Activated CD8-positive, alpha-beta T cell treated with anti-CD3 and anti-CD28 coated beads, Interleukin-2, amount 10 ng/mL, durations not matched to agents 7 days and 5 days (primary cell): ENCODE measurements at regions not wholly inside any gene's neighbourhood (a gene's known extent, or its start where the extent isn't known, plus 50 kb on each side); places are given as distances from the start of the nearest gene placed in this dataset.

ENCODE experiments used
- ATAC-seq: fragments of 150-1000 bp; cut with Tn5 transposase; one replicate; pipeline ENCODE4 v1.10.0; 2021; ENCODE audit warnings: moderate library complexity
- CTCF ChIA-PET: fragments of 350-600 bp; sonication (Branson Sonifier 250); formaldehyde crosslinking; loops from one replicate; lab custom pipeline; 2021; ENCODE audit warnings: antibody characterized with exemption; lab: Charles Lee
- POLR2A ChIA-PET: fragments of 350-600 bp; sonication (Branson Sonifier 250); formaldehyde crosslinking; loops from one replicate; lab custom pipeline; 2021; ENCODE audit warnings: antibody characterized with exemption; lab: Charles Lee
- DNase-seq: peaks from one replicate; pipeline ENCODE4 v3.0.0-alpha.2; 2020
- H3K27ac Mint-ChIP-seq: one replicate; pipeline ENCODE4 v1.8.0; 2021; ENCODE audit warnings: mild to moderate bottlenecking, mixed read lengths
- H3K27me3 Mint-ChIP-seq: one replicate; pipeline ENCODE4 v1.8.0; 2021; ENCODE audit warnings: low read depth, mixed read lengths
- H3K36me3 Mint-ChIP-seq: one replicate; pipeline ENCODE4 v1.8.0; 2021; ENCODE audit warnings: low read depth, mixed read lengths
- H3K4me1 Mint-ChIP-seq: one replicate; pipeline ENCODE4 v1.8.0; 2021; ENCODE audit warnings: low read depth, mixed read lengths
- H3K4me3 Mint-ChIP-seq: one replicate; pipeline ENCODE4 v1.8.0; 2021; ENCODE audit warnings: mild to moderate bottlenecking, mixed read lengths
- H3K9me3 Mint-ChIP-seq: one replicate; pipeline ENCODE4 v1.8.0; 2022; ENCODE audit warnings: mixed read lengths; ENCODE audit not compliant: insufficient read depth

DNA sequence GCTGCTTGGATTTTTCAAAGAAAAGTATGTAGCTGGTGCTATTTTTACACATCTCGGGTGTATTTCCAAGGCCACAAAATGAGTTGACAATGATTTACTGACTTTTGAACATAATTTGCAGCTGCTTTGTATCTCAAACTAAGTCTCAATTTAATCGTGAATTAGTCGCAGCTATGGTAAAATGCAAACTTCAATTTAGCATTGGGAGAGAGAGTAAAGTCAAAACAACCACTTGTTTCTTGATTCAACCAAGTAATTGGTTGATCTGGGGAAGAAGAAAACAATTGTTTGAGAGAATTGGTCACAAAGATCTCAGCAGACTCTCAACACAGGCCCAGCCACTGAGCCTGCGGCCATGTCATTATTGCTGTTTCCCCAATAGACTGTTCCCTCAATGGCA is 75.0 kb upstream of the DYRK2 start:
- CTCF ChIA-PET = interaction anchor here (1.8 kb wide), 1 partner anchor 369 kb away, joined by 4 read pairs; no protein-coding TSS in a partner anchor

DNA sequence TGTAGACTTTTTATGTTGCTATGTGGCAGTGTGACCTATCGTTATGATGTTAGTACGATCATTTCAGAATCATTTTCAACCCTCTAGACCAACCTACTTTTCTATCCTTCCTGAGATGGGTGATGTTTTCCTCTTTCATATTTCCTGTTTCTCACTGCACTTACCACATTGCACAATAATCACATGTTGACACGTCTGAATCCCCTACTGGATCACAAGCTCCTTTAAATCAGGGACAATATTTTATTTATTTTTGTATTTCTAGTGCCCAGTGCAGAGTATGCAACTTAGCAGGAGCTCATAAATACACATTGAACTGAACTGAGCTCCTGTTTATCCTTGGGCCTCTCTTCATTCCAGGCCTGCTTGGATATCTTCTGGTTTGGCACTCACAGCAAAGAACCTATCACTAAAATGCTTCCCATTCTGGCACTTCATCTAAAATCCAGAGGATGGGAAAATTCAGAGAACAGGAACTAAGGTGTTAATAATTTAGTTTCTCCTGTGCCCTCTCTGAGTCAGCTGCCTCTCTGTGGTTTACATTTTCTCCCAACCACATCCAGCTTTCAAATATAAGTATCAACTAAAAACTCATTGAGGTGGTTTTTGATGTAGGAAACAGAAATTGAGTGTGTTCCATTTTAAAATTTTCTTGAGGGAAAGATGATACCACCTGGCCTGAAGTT is 69.4 kb upstream of the DYRK2 start:
- ChIA-PET POLR2A (interaction anchor here (0.7 to 2.5 kb wide), 6 partner anchors 13 to 96 kb away, joined by 3 to 14 read pairs (median 5); partner anchors contain the start of gene DYRK2), CTCF (interaction anchor here (1.0 to 3.8 kb wide), 6 partner anchors 9 to 69 kb away, joined by 3 to 21 read pairs (median 5); partner anchors contain the start of gene DYRK2)
- Mint-ChIP-seq H3K36me3 (peaks cover 13% of the 10 kb centered on the region), H3K4me1 (peaks cover 37% of the 10 kb centered on the region), H3K27ac (peak overlapping the region; percentile 94), H3K27me3 (no peaks in the 10 kb centered on the region), H3K9me3 (peaks cover 13% of the 10 kb centered on the region), H3K4me3 (peak overlapping the region; percentile 34)
- DNase-seq = peak; percentile 61
- ATAC-seq = peak; percentile 82

More for the DNA sequence above, 75.0 kb upstream of the DYRK2 start:
- no peak overlapping the region for H3K4me3 Mint-ChIP-seq
- ATAC-seq (no peak), DNase-seq (no peak)
- H3K36me3 Mint-ChIP-seq = peaks cover 10% of the 10 kb centered on the region
- H3K27me3 Mint-ChIP-seq = peaks cover 3% of the 10 kb centered on the region
- H3K9me3 Mint-ChIP-seq = peaks cover 8% of the 10 kb centered on the region
- H3K4me1 Mint-ChIP-seq = peaks cover 20% of the 10 kb centered on the region
- POLR2A ChIA-PET = no interaction called here
- H3K27ac Mint-ChIP-seq = no peak overlapping the region

GRCh38 chr12:67579662-67580003 is 68.9 kb upstream of the DYRK2 start:
- ChIA-PET CTCF (interaction anchor here (1.0 to 3.8 kb wide), 6 partner anchors 9 to 68 kb away, joined by 3 to 21 read pairs (median 5); partner anchors contain the start of gene DYRK2), POLR2A (interaction anchor here (0.6 to 2.5 kb wide), 5 partner anchors 10 to 69 kb away, joined by 3 to 14 read pairs (median 3); partner anchors contain the start of gene DYRK2)
- H3K27ac Mint-ChIP-seq = peak overlapping the region; percentile 94
- H3K4me1 Mint-ChIP-seq = peaks cover 37% of the 10 kb centered on the region
- peaks cover 13% of the 10 kb centered on the region for H3K36me3 Mint-ChIP-seq
- DNase-seq (peak; percentile 29), ATAC-seq (no peak)
- peak overlapping the region; percentile 34 for H3K4me3 Mint-ChIP-seq
- peaks cover 13% of the 10 kb centered on the region for H3K9me3 Mint-ChIP-seq
- H3K27me3 Mint-ChIP-seq = no peaks in the 10 kb centered on the region

- peaks cover 37% of the 10 kb centered on the region for H3K4me1 Mint-ChIP-seq
- no peak overlapping the region for H3K27ac Mint-ChIP-seq
- ATAC-seq (no peak), DNase-seq (no peak)
- peaks cover 13% of the 10 kb centered on the region for H3K9me3 Mint-ChIP-seq
- ChIA-PET POLR2A (no interaction called here), CTCF (interaction anchor here (3.8 kb wide), 1 partner anchor 9 kb away, joined by 21 read pairs; no protein-coding TSS in a partner anchor)
- H3K4me3 Mint-ChIP-seq = no peak overlapping the region
- peaks cover 13% of the 10 kb centered on the region for H3K36me3 Mint-ChIP-seq
- no peaks in the 10 kb centered on the region for H3K27me3 Mint-ChIP-seq
Observed at GRCh38 chr12:67582238-67582834, 66.2 kb upstream of the DYRK2 start.

- POLR2A ChIA-PET = no interaction called here
- Mint-ChIP-seq H3K36me3 (peaks cover 9% of the 10 kb centered on the region), H3K27ac (no peak overlapping the region), H3K4me1 (peaks cover 33% of the 10 kb centered on the region), H3K27me3 (no peaks in the 10 kb centered on the region), H3K9me3 (peaks cover 9% of the 10 kb centered on the region), H3K4me3 (no peak overlapping the region)
- ATAC-seq (no peak), DNase-seq (no peak)
- CTCF ChIA-PET = no interaction called here
Observed at GRCh38 chr12:67582844-67583243, 65.7 kb upstream of the DYRK2 start.

- POLR2A ChIA-PET = no interaction called here
Observed at GRCh38 chr12:67586951-67587350, 61.6 kb upstream of the DYRK2 start.

DNA sequence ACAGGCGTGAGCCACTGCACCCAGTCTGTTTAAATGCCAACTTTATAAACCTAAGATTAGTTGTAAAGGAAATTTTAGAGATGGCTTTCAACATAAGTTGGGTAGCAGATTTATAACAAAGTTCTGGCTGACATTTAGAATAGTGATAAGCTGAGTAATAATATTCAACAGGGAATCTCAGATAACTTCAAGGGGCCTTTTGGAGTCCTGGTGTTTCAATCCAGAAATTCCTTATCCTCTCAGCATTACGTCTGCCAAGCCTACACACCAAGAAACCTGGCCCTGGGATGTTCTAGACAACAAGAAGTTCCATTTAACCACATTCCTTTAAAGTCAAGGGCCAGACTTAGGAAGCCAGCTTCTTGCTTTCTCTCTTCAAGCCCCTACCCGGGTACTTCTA is 59.5 kb upstream of the DYRK2 start:
- no peak for ATAC-seq
- no peak overlapping the region for H3K4me3 Mint-ChIP-seq
- peaks cover 39% of the 10 kb centered on the region for H3K4me1 Mint-ChIP-seq
- ChIA-PET CTCF (interaction anchor here (1.3 to 2.0 kb wide), 2 partner anchors 9 to 43 kb away, joined by 3 to 13 read pairs; no protein-coding TSS in a partner anchor), POLR2A (interaction anchor here (0.8 kb wide), 2 partner anchors 9 to 16 kb away, joined by 3 read pairs; no protein-coding TSS in a partner anchor)
- DNase-seq = no peak
- H3K27me3 Mint-ChIP-seq = no peaks in the 10 kb centered on the region
- peaks cover 4% of the 10 kb centered on the region for H3K9me3 Mint-ChIP-seq
- H3K27ac Mint-ChIP-seq = no peak overlapping the region
- H3K36me3 Mint-ChIP-seq = peaks cover 19% of the 10 kb centered on the region

More at GRCh38 chr12:67586951-67587350, 61.6 kb upstream of the DYRK2 start:
- peaks cover 19% of the 10 kb centered on the region for H3K4me1 Mint-ChIP-seq
- H3K36me3 Mint-ChIP-seq = peaks cover 11% of the 10 kb centered on the region
- H3K9me3 Mint-ChIP-seq = peaks cover 4% of the 10 kb centered on the region
- H3K27ac Mint-ChIP-seq = no peak overlapping the region
- H3K4me3 Mint-ChIP-seq = no peak overlapping the region
- CTCF ChIA-PET = no interaction called here
- DNase-seq (no peak), ATAC-seq (no peak)
- H3K27me3 Mint-ChIP-seq = no peaks in the 10 kb centered on the region

DNA sequence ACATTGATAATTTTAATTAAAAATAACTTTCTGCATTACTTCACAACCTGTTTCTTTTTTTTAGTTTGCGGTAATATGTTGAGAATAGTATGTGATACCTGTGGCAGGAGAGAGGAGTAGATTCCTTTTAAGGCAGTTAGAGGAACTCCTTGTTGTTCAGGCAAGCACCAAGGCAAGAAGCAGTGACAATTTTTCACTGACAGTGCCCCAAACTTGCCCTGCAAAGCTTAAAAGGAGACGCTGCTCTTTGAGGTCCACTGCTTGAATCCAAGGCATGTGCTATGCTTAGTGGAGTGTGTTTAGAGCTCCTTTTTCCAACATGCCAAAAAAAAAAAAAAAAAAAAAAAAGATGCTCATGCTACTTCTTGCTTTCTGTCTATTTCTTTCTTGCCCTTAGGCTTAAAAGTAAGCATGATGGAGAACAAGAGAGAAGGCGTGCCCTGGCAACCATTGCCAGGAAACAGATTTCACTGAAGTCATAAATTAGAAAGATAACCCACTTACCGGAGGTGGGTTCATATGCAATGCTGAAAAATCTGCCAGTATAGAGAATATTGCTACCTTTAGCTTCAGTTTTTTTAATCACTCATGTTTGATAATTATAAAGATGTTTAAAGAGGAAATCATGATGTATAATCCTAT is 58.3 kb upstream of the DYRK2 start:
- peaks cover 19% of the 10 kb centered on the region for H3K36me3 Mint-ChIP-seq
- peak overlapping the region; percentile 64 for H3K27ac Mint-ChIP-seq
- H3K4me1 Mint-ChIP-seq = peaks cover 49% of the 10 kb centered on the region
- ChIA-PET CTCF (interaction anchor here (1.3 to 3.7 kb wide), 3 partner anchors 10 to 149 kb away, joined by 3 to 21 read pairs (median 8); no protein-coding TSS in a partner anchor), POLR2A (interaction anchor here (0.7 to 2.6 kb wide), 2 partner anchors 17 to 58 kb away, joined by 3 to 10 read pairs; partner anchors contain the start of gene DYRK2)
- ATAC-seq (peak; percentile 70), DNase-seq (peak; percentile 63)
- H3K4me3 Mint-ChIP-seq = peak overlapping the region; percentile 26
- H3K9me3 Mint-ChIP-seq = peaks cover 4% of the 10 kb centered on the region
- no peaks in the 10 kb centered on the region for H3K27me3 Mint-ChIP-seq

DNA sequence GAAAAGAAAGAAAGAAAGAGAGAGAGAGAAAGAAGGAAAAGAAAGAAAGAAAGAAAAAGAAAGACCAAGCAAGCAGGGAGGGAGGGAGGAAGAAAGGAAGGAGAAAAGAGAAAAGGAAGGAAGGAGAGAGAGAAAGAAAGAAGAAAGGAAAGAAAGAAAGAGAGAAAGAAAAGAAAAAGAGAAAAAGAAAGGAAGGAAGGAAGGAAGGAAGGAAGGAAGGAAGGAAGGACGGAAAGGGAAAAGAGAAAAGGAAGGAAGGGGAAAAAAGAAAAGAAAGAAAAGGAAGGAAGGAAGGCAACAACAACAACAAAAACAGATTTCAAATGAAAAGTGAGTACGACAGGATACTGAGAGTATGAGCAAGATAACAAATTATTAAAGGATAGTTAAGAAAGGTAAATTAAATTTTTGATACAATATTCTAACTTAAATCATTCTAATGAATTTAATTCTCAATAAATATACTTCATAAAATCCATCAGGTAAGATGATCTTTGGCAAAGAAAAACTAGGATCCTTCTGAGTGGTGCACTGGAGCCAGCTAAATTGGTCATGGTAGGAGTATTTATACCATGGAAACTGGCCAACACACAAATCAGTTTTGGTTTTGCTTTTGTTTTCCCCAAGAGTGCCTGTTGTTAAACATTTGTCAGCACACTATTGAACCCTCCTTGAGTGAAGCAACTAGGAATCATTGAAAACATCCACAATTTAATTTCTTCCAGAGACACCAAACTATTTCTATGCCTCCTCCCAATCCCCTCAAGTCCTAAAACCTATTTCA is 56.1 kb upstream of the DYRK2 start:
- ATAC-seq (peak; percentile 77), DNase-seq (peak; percentile 53)

GRCh38 chr12:67593041-67593440 is 55.5 kb upstream of the DYRK2 start:
- Mint-ChIP-seq H3K4me3 (no peak overlapping the region), H3K4me1 (peaks cover 49% of the 10 kb centered on the region), H3K27me3 (no peaks in the 10 kb centered on the region), H3K9me3 (peaks cover 13% of the 10 kb centered on the region), H3K27ac (peak overlapping the region; percentile 69), H3K36me3 (peaks cover 25% of the 10 kb centered on the region)
- POLR2A ChIA-PET = interaction anchor here (0.5 kb wide), 1 partner anchor 48 kb away, joined by 4 read pairs; no protein-coding TSS in a partner anchor
- no peak for DNase-seq
- CTCF ChIA-PET = interaction anchor here (0.7 to 3.7 kb wide), 3 partner anchors 13 to 58 kb away, joined by 4 to 21 read pairs (median 13); no protein-coding TSS in a partner anchor
- peak; percentile 47 for ATAC-seq

More for the DNA sequence above, 56.1 kb upstream of the DYRK2 start:
- ChIA-PET CTCF (interaction anchor here (0.7 to 3.7 kb wide), 4 partner anchors 12 to 58 kb away, joined by 3 to 21 read pairs (median 8); no protein-coding TSS in a partner anchor), POLR2A (interaction anchor here (0.7 to 2.6 kb wide), 4 partner anchors 13 to 76 kb away, joined by 4 to 10 read pairs (median 4); partner anchors contain the start of gene DYRK2)
- peaks cover 49% of the 10 kb centered on the region for H3K4me1 Mint-ChIP-seq
- H3K9me3 Mint-ChIP-seq = peaks cover 11% of the 10 kb centered on the region
- H3K27me3 Mint-ChIP-seq = no peaks in the 10 kb centered on the region
- peak overlapping the region; percentile 81 for H3K27ac Mint-ChIP-seq
- peak overlapping the region; percentile 13 for H3K4me3 Mint-ChIP-seq
- H3K36me3 Mint-ChIP-seq = peaks cover 21% of the 10 kb centered on the region
